Loucy (cell line): ENCODE measurements at regions not wholly inside any gene's neighbourhood (a gene's known extent, or its start where the extent isn't known, plus 50 kb on each side); places are given as distances from the start of the nearest gene placed in this dataset.

Experiments
- H2AFZ ChIP-seq: fragments of 200-600 bp; sonication (generic); 2 replicates; pipeline ENCODE4 v1.6.0; 2016; ENCODE audit warnings: antibody characterized with exemption, mild to moderate bottlenecking, low read length, moderate library complexity
- H3F3A ChIP-seq: fragments of 200-600 bp; 2 replicates; pipeline ENCODE4 v1.6.0; 2016; ENCODE audit warnings: antibody characterized with exemption, low read depth, mild to moderate bottlenecking
- H3K27me3 ChIP-seq: fragments of 200-600 bp; sonication (generic); 2 replicates; pipeline ENCODE4 v1.6.1; 2014; ENCODE audit warnings: low read length, mild to moderate bottlenecking; ENCODE audit not compliant: insufficient read depth, poor library complexity, severe bottlenecking
- H3K36me3 ChIP-seq: fragments of 200-600 bp; sonication (generic); 2 replicates; pipeline ENCODE4 v1.6.1; 2016; ENCODE audit warnings: low read length; ENCODE audit not compliant: insufficient read depth
- H3K4me1 ChIP-seq: fragments of 200-600 bp; sonication (generic); 2 replicates; pipeline ENCODE4 v1.5.1; 2014; ENCODE audit warnings: low read length, mild to moderate bottlenecking; ENCODE audit not compliant: insufficient read depth, poor library complexity, severe bottlenecking
- H3K4me2 ChIP-seq: fragments of 200-600 bp; sonication (generic); 2 replicates; pipeline ENCODE4 v1.6.0; 2014; ENCODE audit warnings: antibody characterized with exemption, low read length, low read depth, mild to moderate bottlenecking; ENCODE audit not compliant: poor library complexity, severe bottlenecking
- H3K4me3 ChIP-seq: fragments of 200-600 bp; sonication (generic); 2 replicates; pipeline ENCODE4 v1.5.1; 2014; ENCODE audit warnings: low read length, mild to moderate bottlenecking, mixed read lengths; ENCODE audit not compliant: poor library complexity, severe bottlenecking
- H3K79me2 ChIP-seq: fragments of 200-600 bp; sonication (generic); 2 replicates; pipeline ENCODE4 v1.6.1; 2014; ENCODE audit warnings: low read length; ENCODE audit not compliant: insufficient read depth
- H3K9ac ChIP-seq: fragments of 200-600 bp; sonication (generic); 2 replicates; pipeline ENCODE4 v1.6.0; 2014; ENCODE audit warnings: mild to moderate bottlenecking, low read depth, low read length, moderate library complexity; ENCODE audit not compliant: poor library complexity, severe bottlenecking
- H3K9me2 ChIP-seq: fragments of 200-600 bp; sonication (generic); replicated peaks from 2 replicates; pipeline ENCODE4 v1.6.1; 2016; ENCODE audit warnings: low read depth, low read length, mixed read lengths
- H3K9me3 ChIP-seq: fragments of 200-600 bp; sonication (generic); 2 replicates; pipeline ENCODE4 v1.6.1; 2014; ENCODE audit warnings: mild to moderate bottlenecking, antibody characterized with exemption, low read length, low read depth; ENCODE audit not compliant: insufficient read depth
- H4K20me1 ChIP-seq: fragments of 200-600 bp; sonication (generic); 2 replicates; pipeline ENCODE4 v1.6.0; 2014; ENCODE audit warnings: antibody characterized with exemption, low read length, mild to moderate bottlenecking; ENCODE audit not compliant: insufficient read depth, poor library complexity, severe bottlenecking
- EZH2phosphoT487 ChIP-seq: fragments of 200-600 bp; IDR thresholded peaks from 2 replicates; pipeline ENCODE4 v1.6.1; 2018; ENCODE audit warnings: antibody characterized with exemption, mild to moderate bottlenecking, moderate library complexity, borderline replicate concordance
- TF ChIP-seq, protein P1 (sequence below): fragments of 200-600 bp; sonication (generic); conservative IDR thresholded peaks from 2 replicates; pipeline ENCODE4 v1.5.1; 2014; ENCODE audit warnings: mild to moderate bottlenecking, antibody characterized with exemption, low read length

DNA sequence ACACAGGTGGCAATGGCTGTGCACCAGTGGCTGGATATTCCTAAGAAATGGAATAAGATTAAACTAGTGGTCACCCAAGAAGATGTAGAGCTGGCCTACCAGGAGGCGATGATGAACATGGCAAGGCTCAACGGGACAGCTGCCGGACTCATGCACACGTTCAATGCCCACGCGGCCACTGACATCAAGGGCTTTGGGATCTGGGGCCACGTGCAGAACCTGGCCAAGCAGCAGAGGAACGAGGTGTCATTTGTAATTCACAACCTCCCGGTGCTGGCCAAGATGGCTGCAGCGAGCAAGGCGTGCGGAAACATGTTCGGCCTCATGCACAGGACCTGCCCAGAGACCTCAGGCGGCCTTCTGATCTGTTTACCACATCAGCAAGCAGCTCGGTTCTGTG is 190.8 kb downstream of the FTCDNL1 start:
- Histone ChIP-seq H3K36me3 (no peaks in the 10 kb centered on the region), H4K20me1 (no peaks in the 10 kb centered on the region), H3F3A (no peaks in the 10 kb centered on the region), H3K79me2 (no peaks in the 10 kb centered on the region), H3K4me1 (no peaks in the 10 kb centered on the region), H3K27me3 (no peaks in the 10 kb centered on the region), H3K9ac (no peak overlapping the region), H2AFZ (no peak overlapping the region), H3K4me3 (no peak overlapping the region), H3K9me2 (no peaks in the 10 kb centered on the region), H3K9me3 (no peaks in the 10 kb centered on the region), H3K4me2 (no peak overlapping the region)
- TF ChIP-seq, protein P1, sequence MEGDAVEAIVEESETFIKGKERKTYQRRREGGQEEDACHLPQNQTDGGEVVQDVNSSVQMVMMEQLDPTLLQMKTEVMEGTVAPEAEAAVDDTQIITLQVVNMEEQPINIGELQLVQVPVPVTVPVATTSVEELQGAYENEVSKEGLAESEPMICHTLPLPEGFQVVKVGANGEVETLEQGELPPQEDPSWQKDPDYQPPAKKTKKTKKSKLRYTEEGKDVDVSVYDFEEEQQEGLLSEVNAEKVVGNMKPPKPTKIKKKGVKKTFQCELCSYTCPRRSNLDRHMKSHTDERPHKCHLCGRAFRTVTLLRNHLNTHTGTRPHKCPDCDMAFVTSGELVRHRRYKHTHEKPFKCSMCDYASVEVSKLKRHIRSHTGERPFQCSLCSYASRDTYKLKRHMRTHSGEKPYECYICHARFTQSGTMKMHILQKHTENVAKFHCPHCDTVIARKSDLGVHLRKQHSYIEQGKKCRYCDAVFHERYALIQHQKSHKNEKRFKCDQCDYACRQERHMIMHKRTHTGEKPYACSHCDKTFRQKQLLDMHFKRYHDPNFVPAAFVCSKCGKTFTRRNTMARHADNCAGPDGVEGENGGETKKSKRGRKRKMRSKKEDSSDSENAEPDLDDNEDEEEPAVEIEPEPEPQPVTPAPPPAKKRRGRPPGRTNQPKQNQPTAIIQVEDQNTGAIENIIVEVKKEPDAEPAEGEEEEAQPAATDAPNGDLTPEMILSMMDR = no peak
- no peak for TF ChIP-seq EZH2phosphoT487

- Histone ChIP-seq H3K36me3 (no peaks in the 10 kb centered on the region), H3K4me1 (no peaks in the 10 kb centered on the region), H3K4me3 (no peak overlapping the region), H3K79me2 (no peaks in the 10 kb centered on the region), H3F3A (no peaks in the 10 kb centered on the region), H3K9me2 (no peaks in the 10 kb centered on the region), H3K9me3 (no peaks in the 10 kb centered on the region), H3K27me3 (no peaks in the 10 kb centered on the region), H3K9ac (no peak overlapping the region), H4K20me1 (no peaks in the 10 kb centered on the region), H2AFZ (no peak overlapping the region), H3K4me2 (no peak overlapping the region)
- TF ChIP-seq EZH2phosphoT487 = no peak
- TF ChIP-seq, protein P1 = no peak
These were observed 191.8 kb downstream of the FTCDNL1 start for GRCh38 chr2:199659207-199659606.

DNA sequence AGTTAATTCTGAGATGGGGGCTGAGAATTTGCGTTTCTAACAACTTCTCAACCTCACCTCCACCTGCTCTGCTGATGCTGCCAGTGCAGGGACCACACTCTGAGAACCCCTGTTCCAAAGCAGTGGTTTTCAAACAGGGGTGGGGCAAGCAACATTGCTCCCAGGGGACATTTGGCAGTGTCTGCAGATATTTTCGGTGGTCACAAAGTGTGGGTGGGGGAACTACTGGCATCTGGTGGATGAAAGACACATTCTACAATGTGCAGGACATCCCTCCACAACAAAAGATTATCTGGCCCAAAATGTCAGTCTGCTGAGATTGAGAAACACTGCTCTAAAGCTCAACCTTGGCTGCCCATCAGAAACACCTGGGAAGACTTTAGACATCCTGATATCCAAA is 188.7 kb upstream of the SATB2 start:
- Histone ChIP-seq H3F3A (no peaks in the 10 kb centered on the region), H3K27me3 (no peaks in the 10 kb centered on the region), H3K9me3 (no peaks in the 10 kb centered on the region), H3K79me2 (no peaks in the 10 kb centered on the region), H3K4me1 (no peaks in the 10 kb centered on the region), H3K9ac (no peak overlapping the region), H2AFZ (no peak overlapping the region), H3K36me3 (no peaks in the 10 kb centered on the region), H3K4me2 (no peak overlapping the region), H4K20me1 (no peaks in the 10 kb centered on the region), H3K4me3 (no peak overlapping the region), H3K9me2 (no peaks in the 10 kb centered on the region)
- TF ChIP-seq EZH2phosphoT487 = no peak
- TF ChIP-seq, protein P1 = no peak
